Loucy (cell line): ENCODE measurements at regions not wholly inside any gene's neighbourhood (a gene's known extent, or its start where the extent isn't known, plus 50 kb on each side); places are given as distances from the start of the nearest gene placed in this dataset.

Experiments
- CTCF ChIP-seq: fragments of 200-600 bp; sonication (generic); conservative IDR thresholded peaks from 2 replicates; pipeline ENCODE4 v1.5.1; 2014; ENCODE audit warnings: mild to moderate bottlenecking, antibody characterized with exemption, low read length
- EZH2phosphoT487 ChIP-seq: fragments of 200-600 bp; IDR thresholded peaks from 2 replicates; pipeline ENCODE4 v1.6.1; 2018; ENCODE audit warnings: antibody characterized with exemption, mild to moderate bottlenecking, moderate library complexity, borderline replicate concordance

DNA sequence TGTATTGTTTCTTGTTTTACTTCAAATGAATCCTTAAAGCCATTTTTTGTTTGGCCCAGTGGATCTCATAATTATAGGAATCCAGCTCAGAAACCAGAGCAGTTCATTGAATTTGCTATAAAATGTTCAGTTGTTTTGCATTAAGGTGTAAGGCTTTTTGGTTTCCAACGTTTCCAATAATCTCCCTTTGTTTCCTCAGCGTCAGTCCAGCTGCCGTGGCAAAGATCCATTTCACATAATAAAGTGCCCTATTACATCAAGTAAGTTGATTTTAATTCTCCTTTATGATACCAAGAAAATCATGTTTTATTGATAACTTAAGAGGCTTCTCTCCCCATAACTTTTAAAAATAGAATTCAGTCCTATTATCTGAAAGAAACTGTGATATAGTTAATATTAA lies 472.6 kb downstream of the UTRN start:
- TF ChIP-seq CTCF (no peak), EZH2phosphoT487 (no peak)
